GM12878 (cell line): ENCODE measurements at regions not wholly inside any gene's neighbourhood (a gene's known extent, or its start where the extent isn't known, plus 50 kb on each side); places are given as distances from the start of the nearest gene placed in this dataset.
A peak's percentile ranks its signal among the peaks of the same experiment; 100 is the strongest.

Experiments used
- CTCF ChIP-seq, 3 experiments: IDR thresholded peaks in 2 of 3; conservative IDR thresholded peaks in 1 of 3; 2 replicates each; pipeline ENCODE4 v1.5.1; 2011; ENCODE audit warnings: low read depth in 3 of 3, low read length in 3 of 3, mild to moderate bottlenecking in 3 of 3, control low read depth in 2 of 3, moderate library complexity in 2 of 3, inconsistent platforms in 1 of 3, mixed read lengths in 1 of 3; ENCODE audit not compliant: control insufficient read depth in 2 of 3, insufficient read depth in 1 of 3; ENCODE audit errors: extremely low read depth in 1 of 3
- EP300 ChIP-seq, 2 experiments: fragments of 150-350 bp in 1 of 2; IDR thresholded peaks; 2 replicates each; pipeline ENCODE4 v1.6.1; 2011 to 2012; ENCODE audit warnings: low read depth in 2 of 2, low read length in 2 of 2, borderline replicate concordance in 1 of 2, improper control_type of control experiment in 1 of 2, inconsistent platforms in 1 of 2; ENCODE audit not compliant: control insufficient read depth in 1 of 2
- MTA3 ChIP-seq: IDR thresholded peaks from 2 replicates; pipeline ENCODE4 v1.6.1; 2012; ENCODE audit warnings: low read length, inconsistent platforms, borderline replicate concordance
- POLR2AphosphoS5 ChIP-seq: IDR thresholded peaks from 2 replicates; pipeline ENCODE4 v1.6.1; 2011; ENCODE audit warnings: mild to moderate bottlenecking, low read length, inconsistent platforms

DNA sequence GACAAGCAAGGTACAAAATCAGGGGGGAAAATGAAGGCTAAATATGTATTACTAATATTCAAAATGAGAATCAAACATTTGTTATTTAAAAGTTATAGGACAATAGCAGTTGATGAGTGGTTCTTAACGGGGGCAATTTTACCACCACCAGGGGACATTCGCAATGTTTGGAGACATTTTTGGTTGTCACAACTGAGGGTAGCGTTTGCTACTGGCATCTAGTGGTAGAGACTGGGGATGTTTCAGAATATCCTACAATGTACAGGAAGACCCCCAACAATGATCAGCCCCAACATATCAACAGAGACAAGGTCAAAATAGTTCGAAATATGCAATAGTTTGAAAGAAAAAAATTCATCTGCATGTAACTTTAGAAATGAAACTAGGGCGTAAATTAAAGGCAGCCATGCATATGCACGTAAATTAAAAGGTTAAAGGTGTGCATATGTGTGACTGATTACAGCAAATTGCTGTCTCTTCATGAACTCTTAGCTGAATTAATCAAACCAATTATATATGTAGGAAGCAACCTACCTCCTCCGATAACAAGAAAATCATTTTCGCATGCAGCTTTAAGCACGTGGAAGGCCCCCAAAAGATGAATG is 61.2 kb upstream of the CUL3 start:
- TF ChIP-seq CTCF (IDR thresholded peaks at IDR 0.05 in 2 of 3, conservative IDR thresholded peaks at IDR 0.05 in 1 of 3; ENCODE audit: control insufficient read depth in 2 of 3, extremely low read depth in 1 of 3, insufficient read depth in 1 of 3, low read depth in 3 of 3, low read length in 3 of 3) (peak; percentile 70 to 74 (median 74)), POLR2AphosphoS5 (no peak), EP300 (IDR thresholded peaks at IDR 0.05; ENCODE audit: borderline replicate concordance in 1 of 2, control insufficient read depth in 1 of 2, low read depth in 2 of 2, low read length in 2 of 2) (no peak), MTA3 (no peak)
